HCT116 (cell line): ENCODE measurements at regions not wholly inside any gene's neighbourhood (a gene's known extent, or its start where the extent isn't known, plus 50 kb on each side); places are given as distances from the start of the nearest gene placed in this dataset.

ENCODE experiments used
- ATAC-seq: fragments of 200-7000 bp; cut with Tn5 transposase; 2 replicates; pipeline ENCODE4 v1.9.1; 2020; ENCODE audit warnings: mild to moderate bottlenecking, moderate library complexity
- BruUV-seq: library from RNA; stranded (reverse); fragments of 400-500 nt; replicated peaks from 2 replicates; lab custom pipeline; 2021; lab: Mats Ljungman, UMichigan
- CTCF ChIA-PET: fragments of 300-600 bp; sonication (Branson Sonifier 250); formaldehyde crosslinking; loops from one replicate; lab custom pipeline; 2021; ENCODE audit warnings: antibody characterized with exemption; lab: Charles Lee
- POLR2A ChIA-PET: fragments of 300-600, 350-600 bp; sonication (Branson Sonifier 250); formaldehyde crosslinking; loops from one replicate; lab custom pipeline; 2021; ENCODE audit warnings: antibody characterized with exemption; lab: Charles Lee
- RAD21 ChIA-PET, 2 experiments: fragments of 300-600 bp; sonication (Branson Sonifier 250); formaldehyde crosslinking; loops; one replicate each; lab custom pipeline; 2023; ENCODE audit warnings: low total read pairs in 2 of 2; ENCODE audit not compliant: uncharacterized antibody in 2 of 2, unreplicated experiment in 2 of 2, low non-redundant PET in 1 of 2; lab: Charles Lee
- DNase-seq: peaks from one replicate; pipeline ENCODE4 v3.0.0-alpha.2; 2010; ENCODE audit warnings: low read depth, low spot score
- H2AFZ ChIP-seq: fragments of 200-600 bp; shearing (Covaris generic), sonication (generic); 2 replicates; pipeline ENCODE4 v1.6.1; 2017; ENCODE audit warnings: low read depth, mixed run types, mixed read lengths, antibody characterized with exemption, low read length; ENCODE audit not compliant: poor library complexity, severe bottlenecking
- H3K27ac ChIP-seq: 2 replicates; pipeline ENCODE4 v1.5.1; 2012; ENCODE audit warnings: low read depth, low read length
- H3K27me3 ChIP-seq: fragments of 200-600 bp; sonication (generic); 2 replicates; pipeline ENCODE4 v1.6.1; 2016; ENCODE audit warnings: mixed run types, low read length, mixed read lengths; ENCODE audit not compliant: insufficient read depth
- H3K36me3 ChIP-seq, 2 experiments: fragments of 200-500 bp in 1 of 2; fragments of 200-600 bp in 1 of 2; sonication (Bioruptor generic) in 1 of 2; sonication (generic) in 1 of 2; 2 replicates each; pipeline versions ENCODE4 v1.5.1 to v1.6.1; 2014 to 2016; ENCODE audit warnings: low read length in 2 of 2, inconsistent platforms in 1 of 2, mixed read lengths in 1 of 2, mixed run types in 1 of 2; ENCODE audit not compliant: insufficient read depth in 2 of 2, control insufficient read depth in 1 of 2
- H3K4me1 ChIP-seq, 2 experiments: fragments of 200-600 bp in 1 of 2; sonication (generic) in 1 of 2; 2 replicates each; pipeline versions ENCODE4 v1.5.1 to v1.6.1; 2012 to 2017; ENCODE audit warnings: low read length in 2 of 2, inconsistent platforms in 1 of 2, mild to moderate bottlenecking in 1 of 2, mixed read lengths in 1 of 2, mixed run types in 1 of 2, moderate library complexity in 1 of 2; ENCODE audit not compliant: insufficient read depth in 2 of 2, control insufficient read depth in 1 of 2
- H3K4me2 ChIP-seq: fragments of 200-600 bp; sonication (generic); 2 replicates; pipeline ENCODE4 v1.6.1; 2017; ENCODE audit warnings: mixed run types, low read length, mixed read lengths
- H3K4me3 ChIP-seq, 2 experiments: fragments of 200-600 bp in 1 of 2; sonication (generic) in 1 of 2; replicated peaks in 1 of 2; 2 replicates each; pipeline ENCODE4 v1.5.1; 2011 to 2016; ENCODE audit warnings: low read length in 2 of 2, control low read depth in 1 of 2, low read depth in 1 of 2, mild to moderate bottlenecking in 1 of 2, mixed read lengths in 1 of 2, mixed run types in 1 of 2
- H3K79me2 ChIP-seq: fragments of 200-600 bp; sonication (generic); 2 replicates; pipeline ENCODE4 v1.6.1; 2017; ENCODE audit warnings: mild to moderate bottlenecking, mixed run types, low read length, moderate library complexity, mixed read lengths; ENCODE audit not compliant: insufficient read depth
- H3K9ac ChIP-seq: fragments of 200-600 bp; sonication (generic); 2 replicates; pipeline ENCODE4 v1.6.1; 2016; ENCODE audit warnings: low read length, mixed read lengths
- H3K9me2 ChIP-seq: fragments of 200-600 bp; sonication (generic), shearing (Covaris generic); 2 replicates; pipeline ENCODE4 v1.6.1; 2017; ENCODE audit warnings: mixed run types, mild to moderate bottlenecking, moderate library complexity; ENCODE audit not compliant: insufficient read depth
- H3K9me3 ChIP-seq, 2 experiments: fragments of 200-500 bp in 1 of 2; fragments of 200-600 bp in 1 of 2; sonication (Bioruptor generic) in 1 of 2; sonication (generic) in 1 of 2; 2 replicates each; pipeline ENCODE4 v1.6.1; 2014 to 2017; ENCODE audit warnings: low read length in 2 of 2, mixed read lengths in 2 of 2, inconsistent platforms in 1 of 2, low read depth in 1 of 2, mild to moderate bottlenecking in 1 of 2, mixed run types in 1 of 2, moderate library complexity in 1 of 2; ENCODE audit not compliant: control insufficient read depth in 1 of 2, insufficient read depth in 1 of 2
- H4K20me1 ChIP-seq: fragments of 200-600 bp; sonication (generic), shearing (Covaris generic); 2 replicates; pipeline ENCODE4 v1.6.1; 2017; ENCODE audit warnings: mixed run types, mild to moderate bottlenecking, moderate library complexity; ENCODE audit not compliant: insufficient read depth
- EGR1 ChIP-seq: IDR thresholded peaks from 2 replicates; pipeline ENCODE4 v1.6.1; 2012; ENCODE audit warnings: low read depth
- FOSL1 ChIP-seq: IDR thresholded peaks from 2 replicates; pipeline ENCODE4 v1.6.1; 2012; ENCODE audit warnings: low read depth
- POLR2A ChIP-seq: IDR thresholded peaks from 2 replicates; pipeline ENCODE4 v1.7.0; 2011; ENCODE audit warnings: borderline replicate concordance; ENCODE audit not compliant: insufficient read depth, insufficient read length; ENCODE audit errors: extremely low read depth
- RAD21 ChIP-seq: IDR thresholded peaks from 2 replicates; pipeline ENCODE4 v1.6.1; 2012; ENCODE audit warnings: low read depth, mild to moderate bottlenecking
- SIN3A ChIP-seq: IDR thresholded peaks from 2 replicates; pipeline ENCODE4 v1.6.1; 2012; ENCODE audit warnings: low read depth
- SRF ChIP-seq: IDR thresholded peaks from 2 replicates; pipeline ENCODE4 v1.6.1; 2012; ENCODE audit warnings: low read depth
- TCF7L2 ChIP-seq: IDR thresholded peaks from 2 replicates; pipeline ENCODE4 v1.7.0; 2011; ENCODE audit warnings: borderline replicate concordance, inconsistent platforms; ENCODE audit not compliant: insufficient read depth, insufficient read length; ENCODE audit errors: extremely low read depth
- YY1 ChIP-seq: IDR thresholded peaks from 2 replicates; pipeline ENCODE4 v1.6.1; 2011; ENCODE audit warnings: low read length, low read depth, moderate library complexity, mild to moderate bottlenecking; ENCODE audit not compliant: insufficient replicate concordance; ENCODE audit errors: extremely low read depth
- intact Hi-C: fragments of 100-400 bp; cut with micrococcal nuclease; formaldehyde crosslinking; loops from 2 replicates; pipeline ENCODE4 v1.10.0; 2022

GRCh38 chr10:2759233-2759632, 308.1 kb upstream of the PFKP start:
- Histone ChIP-seq H4K20me1 (no peaks in the 10 kb centered on the region), H3K79me2 (no peaks in the 10 kb centered on the region), H3K36me3 (no peaks in the 10 kb centered on the region), H3K9ac (no peak overlapping the region), H2AFZ (no peak overlapping the region), H3K27me3 (no peaks in the 10 kb centered on the region), H3K4me1 (no peaks in the 10 kb centered on the region), H3K9me2 (no peaks in the 10 kb centered on the region), H3K4me2 (no peak overlapping the region), H3K9me3 (no peaks in the 10 kb centered on the region; a peak in 2 of 4 replicates), H3K27ac (no peak overlapping the region), H3K4me3 (no peak overlapping the region)
- no TSS peak for BruUV-seq
- no peak for TF ChIP-seq YY1
- TF ChIP-seq EGR1 = no peak
- no peak for TF ChIP-seq POLR2A
- TF ChIP-seq SRF = no peak
- no peak for TF ChIP-seq RAD21
- TF ChIP-seq SIN3A = no peak
- ATAC-seq (no peak), DNase-seq (no peak)
- intact Hi-C loops = no loop called here
- ChIA-PET POLR2A (no interaction called here), CTCF (no interaction called here), RAD21 (no interaction called here)

- no peak overlapping the region for H3K27ac ChIP-seq
- intact Hi-C loops = no loop called here
- no peak for DNase-seq
- H3K79me2 ChIP-seq = no peaks in the 10 kb centered on the region
- H3K4me2 ChIP-seq = no peak overlapping the region
- no TSS peak for BruUV-seq
- no peaks in the 10 kb centered on the region for H4K20me1 ChIP-seq
- no peaks in the 10 kb centered on the region for H3K4me1 ChIP-seq
- no peaks in the 10 kb centered on the region for H3K27me3 ChIP-seq
- no peak overlapping the region for H3K4me3 ChIP-seq
- H3K36me3 ChIP-seq = no peaks in the 10 kb centered on the region
- CTCF ChIA-PET = no interaction called here
- TF ChIP-seq FOSL1 (no peak), TCF7L2 (no peak), EGR1 (no peak)
- no peaks in the 10 kb centered on the region; a peak in 2 of 4 replicates for H3K9me3 ChIP-seq
- RAD21 ChIA-PET = no interaction called here
- ATAC-seq = no peak
- no peak overlapping the region for H3K9ac ChIP-seq
- POLR2A ChIA-PET = no interaction called here
- H2AFZ ChIP-seq = no peak overlapping the region
- H3K9me2 ChIP-seq = no peaks in the 10 kb centered on the region
These were observed 312.4 kb upstream of the PFKP start for GRCh38 chr10:2754943-2755342.
